Erythroblast (primary cell): ENCODE measurements at regions not wholly inside any gene's neighbourhood (a gene's known extent, or its start where the extent isn't known, plus 50 kb on each side); places are given as distances from the start of the nearest gene placed in this dataset.

Experiments
- GATA1 ChIP-seq: IDR thresholded peaks from 2 replicates; pipeline ENCODE4 v1.6.1; 2011; ENCODE audit warnings: low read depth, mild to moderate bottlenecking, control low read depth, low read length, moderate library complexity
- POLR2A ChIP-seq: IDR thresholded peaks from 2 replicates; pipeline ENCODE4 v1.6.1; 2011; ENCODE audit warnings: mild to moderate bottlenecking, low read length

- no peak for TF ChIP-seq POLR2A
- no peak for TF ChIP-seq GATA1
Observed at GRCh38 chr1:112826217-112826944, 111.2 kb upstream of the PPM1J start.
